ENCODE measurements at regions not wholly inside any gene's neighbourhood (a gene's known extent, or its start where the extent isn't known, plus 50 kb on each side); places are given as distances from the start of the nearest gene placed in this dataset.
A peak's percentile ranks its signal among the peaks of the same experiment; 100 is the strongest.
"Not testable (repeated sequence)": the region's sequence is repeated elsewhere in the genome, so short reads cannot be mapped to it uniquely, and the experiment has no call there.

DNA sequence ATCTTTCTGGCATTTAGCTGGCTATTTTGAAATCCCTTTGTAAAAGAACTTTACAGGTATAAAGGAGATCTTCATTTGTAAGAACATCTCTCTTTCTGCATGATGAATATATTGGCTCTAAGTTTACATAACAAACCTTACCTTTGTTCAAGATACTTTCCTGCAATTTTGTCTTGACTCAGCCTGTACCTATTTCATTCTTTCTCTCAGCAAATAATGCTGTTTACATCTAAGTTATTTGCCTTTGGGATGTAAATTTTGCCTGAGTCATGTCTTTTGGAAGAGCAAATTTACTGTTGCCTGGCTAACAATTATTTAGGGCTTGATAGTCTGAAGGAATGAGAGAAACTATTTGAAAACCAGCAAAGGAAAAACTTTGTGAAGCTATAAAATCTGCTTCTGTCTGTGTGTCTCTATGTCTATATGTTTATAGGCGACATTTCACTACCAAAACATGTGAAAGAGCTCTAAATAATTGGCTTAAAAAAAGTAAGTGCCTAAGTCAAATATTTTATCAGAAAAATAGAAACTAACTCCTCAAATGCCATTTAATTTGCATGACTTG is 214.3 kb upstream of the TGIF2LX start:
- H3K27ac ChIP-seq (ENCODE audit: low read depth in 1 of 2, low read length in 1 of 2); H3K4me1 ChIP-seq (ENCODE audit: control insufficient read depth in 2 of 2, insufficient read depth in 2 of 2, low read length in 2 of 2); DNase-seq (ENCODE audit: low read depth in 6 of 9, low spot score in 9 of 9); H3K36me3 ChIP-seq (ENCODE audit: control insufficient read depth in 2 of 2, insufficient read depth in 2 of 2, low read length in 1 of 2); H3K9me3 ChIP-seq (ENCODE audit: control insufficient read depth in 2 of 2, insufficient read depth in 1 of 2, low read length in 1 of 2); H3K4me3 ChIP-seq (ENCODE audit: low read length in 2 of 2); H3K27me3 ChIP-seq (ENCODE audit: control insufficient read depth in 2 of 2, insufficient read depth in 1 of 2, low read length in 1 of 2): not testable (repeated sequence)
- 57% methylated on average over 1 of the region's 1 CpG for WGBS

DNA sequence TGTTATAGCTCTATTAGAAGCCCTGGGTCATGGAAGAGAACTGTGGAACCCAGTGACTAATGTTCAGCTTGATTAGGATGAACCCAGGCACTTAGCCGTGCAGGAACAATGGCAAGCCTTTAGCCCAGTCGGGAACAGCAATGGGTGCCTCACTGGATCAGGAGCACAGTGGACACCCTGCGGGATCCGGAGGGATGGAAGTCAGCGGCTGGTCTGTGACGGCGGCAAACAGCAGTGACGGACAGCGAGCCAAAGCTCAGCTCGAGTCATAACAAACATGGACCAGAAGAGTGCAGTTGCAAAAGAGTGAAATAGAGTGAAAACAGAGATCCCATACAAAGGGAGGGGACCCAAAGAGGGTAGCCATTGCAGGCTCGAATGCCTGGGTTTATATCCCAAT is 187.3 kb upstream of the TGIF2LX start:
- WGBS = 94% methylated on average over 11 of the region's 11 CpGs
- not testable (repeated sequence) for H3K4me1 ChIP-seq (ENCODE audit: control insufficient read depth in 2 of 2, insufficient read depth in 2 of 2, low read length in 2 of 2); H3K27ac ChIP-seq (ENCODE audit: low read depth in 1 of 2, low read length in 1 of 2); H3K4me3 ChIP-seq (ENCODE audit: low read length in 2 of 2); H3K27me3 ChIP-seq (ENCODE audit: control insufficient read depth in 2 of 2, insufficient read depth in 1 of 2, low read length in 1 of 2); H3K9me3 ChIP-seq (ENCODE audit: control insufficient read depth in 2 of 2, insufficient read depth in 1 of 2, low read length in 1 of 2); DNase-seq (ENCODE audit: low read depth in 6 of 9, low spot score in 9 of 9); H3K36me3 ChIP-seq (ENCODE audit: control insufficient read depth in 2 of 2, insufficient read depth in 2 of 2, low read length in 1 of 2)

DNA sequence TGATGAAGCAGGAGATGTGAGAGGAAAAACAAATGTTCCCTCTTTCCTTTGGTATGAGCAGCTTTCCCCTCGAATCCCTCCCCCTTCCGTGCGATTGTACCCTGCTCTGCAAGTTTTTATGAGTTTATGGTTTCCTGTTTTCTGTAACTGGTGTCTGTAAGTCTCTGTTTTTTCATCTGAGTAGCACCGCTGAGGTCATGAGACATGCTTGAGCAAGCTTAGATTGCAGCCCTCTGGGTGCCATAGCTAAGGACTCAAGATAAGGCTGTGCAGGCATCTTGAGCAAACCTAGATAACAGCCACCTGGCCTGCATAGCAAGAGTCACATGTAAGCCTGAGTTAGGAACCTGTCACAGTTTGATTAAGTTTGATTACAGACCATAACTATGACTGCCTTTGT is 165.2 kb upstream of the TGIF2LX start:
- 80% methylated on average over 4 of the region's 4 CpGs for WGBS
- H3K9me3 ChIP-seq (ENCODE audit: control insufficient read depth in 2 of 2, insufficient read depth in 1 of 2, low read length in 1 of 2); H3K27me3 ChIP-seq (ENCODE audit: control insufficient read depth in 2 of 2, insufficient read depth in 1 of 2, low read length in 1 of 2); H3K4me3 ChIP-seq (ENCODE audit: low read length in 2 of 2); DNase-seq (ENCODE audit: low read depth in 6 of 9, low spot score in 9 of 9); H3K36me3 ChIP-seq (ENCODE audit: control insufficient read depth in 2 of 2, insufficient read depth in 2 of 2, low read length in 1 of 2); H3K27ac ChIP-seq (ENCODE audit: low read depth in 1 of 2, low read length in 1 of 2); H3K4me1 ChIP-seq (ENCODE audit: control insufficient read depth in 2 of 2, insufficient read depth in 2 of 2, low read length in 2 of 2): not testable (repeated sequence)

DNA sequence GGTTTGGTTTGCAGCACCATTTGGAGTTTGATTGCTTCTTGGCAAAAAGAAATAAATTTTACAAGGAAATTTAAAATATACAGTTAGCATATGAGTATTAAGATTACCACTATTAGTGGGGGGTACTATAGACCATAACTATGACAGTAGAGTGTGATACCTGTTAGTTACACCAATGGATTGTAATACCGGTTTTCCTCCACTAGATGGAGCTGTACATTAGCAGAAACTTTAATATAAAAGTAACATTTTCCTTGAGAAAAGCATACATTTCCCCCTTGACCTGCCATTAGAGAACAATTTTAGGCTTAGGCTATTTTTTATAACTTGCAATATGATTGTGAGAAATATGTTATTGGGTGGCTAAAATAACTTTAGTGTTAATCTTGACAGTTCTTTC is 163.9 kb upstream of the TGIF2LX start:
- not testable (repeated sequence) for H3K9me3 ChIP-seq (ENCODE audit: control insufficient read depth in 2 of 2, insufficient read depth in 1 of 2, low read length in 1 of 2); H3K4me1 ChIP-seq (ENCODE audit: control insufficient read depth in 2 of 2, insufficient read depth in 2 of 2, low read length in 2 of 2); H3K27ac ChIP-seq (ENCODE audit: low read depth in 1 of 2, low read length in 1 of 2); H3K36me3 ChIP-seq (ENCODE audit: control insufficient read depth in 2 of 2, insufficient read depth in 2 of 2, low read length in 1 of 2); H3K4me3 ChIP-seq (ENCODE audit: low read length in 2 of 2); H3K27me3 ChIP-seq (ENCODE audit: control insufficient read depth in 2 of 2, insufficient read depth in 1 of 2, low read length in 1 of 2)
- peak in 2 of 9 donors; percentile 0 to 4 for DNase-seq (ENCODE audit: low read depth in 6 of 9, low spot score in 9 of 9)
- WGBS = 0% methylated on average over 1 of the region's 1 CpG

DNA sequence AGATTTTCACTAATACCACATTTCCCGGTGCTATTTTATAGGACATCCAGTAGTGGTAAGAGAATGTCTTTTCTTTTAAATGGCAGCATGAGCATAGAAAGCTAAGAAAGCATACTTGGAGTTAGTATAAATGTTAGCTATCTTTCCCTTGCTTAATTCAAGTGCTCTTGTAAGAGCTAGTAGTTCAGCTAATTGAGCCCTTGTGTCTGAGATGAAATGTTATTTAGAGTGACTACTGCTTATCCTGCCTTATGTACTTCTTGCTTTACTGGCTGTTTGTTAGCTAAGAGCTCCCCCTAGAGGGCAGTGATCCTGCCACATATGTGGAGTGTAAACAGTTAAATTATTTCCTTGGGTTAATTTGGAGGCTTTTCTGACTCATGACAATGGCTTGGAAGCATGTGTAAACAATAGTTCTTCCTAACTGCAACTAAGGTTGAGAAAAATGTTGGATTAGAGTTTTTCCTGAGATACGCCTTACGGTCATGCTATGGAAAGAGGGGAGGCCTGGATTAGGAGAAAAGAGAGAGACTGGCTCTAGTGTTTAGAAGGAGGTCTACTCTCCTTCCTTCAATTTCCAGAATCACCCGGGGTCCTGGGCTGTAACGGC is 162.5 kb upstream of the TGIF2LX start:
- not testable (repeated sequence) for H3K27me3 ChIP-seq (ENCODE audit: control insufficient read depth in 2 of 2, insufficient read depth in 1 of 2, low read length in 1 of 2); H3K4me3 ChIP-seq (ENCODE audit: low read length in 2 of 2); DNase-seq (ENCODE audit: low read depth in 6 of 9, low spot score in 9 of 9); H3K9me3 ChIP-seq (ENCODE audit: control insufficient read depth in 2 of 2, insufficient read depth in 1 of 2, low read length in 1 of 2); H3K4me1 ChIP-seq (ENCODE audit: control insufficient read depth in 2 of 2, insufficient read depth in 2 of 2, low read length in 2 of 2); H3K36me3 ChIP-seq (ENCODE audit: control insufficient read depth in 2 of 2, insufficient read depth in 2 of 2, low read length in 1 of 2); H3K27ac ChIP-seq (ENCODE audit: low read depth in 1 of 2, low read length in 1 of 2)
- 94% methylated on average over 5 of the region's 5 CpGs for WGBS

DNA sequence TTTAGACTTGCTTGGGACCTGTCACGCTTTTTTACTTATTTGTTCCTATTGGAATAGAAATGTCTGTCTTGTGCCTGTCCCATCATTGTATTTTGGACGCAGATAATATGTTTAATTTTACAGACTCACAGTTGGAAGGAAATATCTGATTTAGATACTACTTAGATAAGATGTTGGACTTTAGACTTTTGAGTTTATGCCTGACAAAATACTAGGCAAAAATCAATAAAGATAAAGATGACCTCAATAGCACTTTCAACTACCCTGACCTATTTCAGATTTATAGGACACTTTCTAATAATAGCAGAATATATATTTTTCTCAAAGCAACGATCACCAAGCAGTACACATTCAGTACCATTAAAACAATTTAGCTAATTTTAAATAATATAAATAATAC is 150.1 kb upstream of the TGIF2LX start:
- H3K9me3 ChIP-seq (ENCODE audit: control insufficient read depth in 2 of 2, insufficient read depth in 1 of 2, low read length in 1 of 2); H3K4me3 ChIP-seq (ENCODE audit: low read length in 2 of 2); H3K4me1 ChIP-seq (ENCODE audit: control insufficient read depth in 2 of 2, insufficient read depth in 2 of 2, low read length in 2 of 2); H3K27me3 ChIP-seq (ENCODE audit: control insufficient read depth in 2 of 2, insufficient read depth in 1 of 2, low read length in 1 of 2); H3K36me3 ChIP-seq (ENCODE audit: control insufficient read depth in 2 of 2, insufficient read depth in 2 of 2, low read length in 1 of 2); DNase-seq (ENCODE audit: low read depth in 6 of 9, low spot score in 9 of 9); H3K27ac ChIP-seq (ENCODE audit: low read depth in 1 of 2, low read length in 1 of 2): not testable (repeated sequence)
- 90% methylated on average over 2 of the region's 3 CpGs for WGBS

DNA sequence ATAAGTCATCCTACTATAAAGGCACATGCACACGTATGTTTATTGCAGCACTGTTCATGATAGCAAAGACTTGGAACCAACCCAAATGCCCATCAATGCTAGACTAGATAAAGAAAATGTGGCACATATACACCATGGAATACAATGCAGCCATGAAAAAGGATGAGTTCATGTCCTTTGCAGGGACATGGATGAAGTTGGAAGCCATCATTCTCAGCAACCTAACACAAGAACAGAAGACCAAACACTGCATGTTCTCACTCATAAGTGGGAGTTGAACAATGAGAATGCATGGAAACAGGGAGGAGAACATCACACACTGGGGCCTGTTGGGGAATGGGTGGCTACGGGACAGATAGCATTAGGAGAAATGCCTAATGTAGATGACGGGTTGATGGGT is 110.3 kb upstream of the TGIF2LX start:
- H3K9me3 ChIP-seq (ENCODE audit: control insufficient read depth in 2 of 2, insufficient read depth in 1 of 2, low read length in 1 of 2); H3K36me3 ChIP-seq (ENCODE audit: control insufficient read depth in 2 of 2, insufficient read depth in 2 of 2, low read length in 1 of 2): not testable (repeated sequence)

DNA sequence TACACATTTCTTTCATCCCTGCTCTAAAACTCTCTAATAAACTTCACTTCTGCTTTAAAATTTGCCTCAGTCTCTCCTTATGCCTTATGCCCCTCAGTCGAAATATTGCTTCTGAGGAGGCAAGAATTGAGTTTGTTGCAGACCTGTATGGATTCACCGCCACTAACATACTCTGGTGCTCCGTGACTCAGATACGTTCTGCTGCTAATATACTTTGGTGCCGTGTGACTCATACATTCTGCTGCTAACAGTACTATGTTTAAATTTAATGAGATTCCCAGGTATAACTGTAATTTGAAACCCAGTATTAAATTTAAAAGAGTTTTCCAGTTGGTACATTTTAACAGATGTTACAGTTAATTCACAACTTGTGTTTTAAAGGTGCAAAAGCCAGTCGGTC is 82.0 kb upstream of the TGIF2LX start:
- H3K9me3 ChIP-seq (ENCODE audit: control insufficient read depth in 2 of 2, insufficient read depth in 1 of 2, low read length in 1 of 2); H3K27me3 ChIP-seq (ENCODE audit: control insufficient read depth in 2 of 2, insufficient read depth in 1 of 2, low read length in 1 of 2); H3K36me3 ChIP-seq (ENCODE audit: control insufficient read depth in 2 of 2, insufficient read depth in 2 of 2, low read length in 1 of 2); H3K4me1 ChIP-seq (ENCODE audit: control insufficient read depth in 2 of 2, insufficient read depth in 2 of 2, low read length in 2 of 2); H3K27ac ChIP-seq (ENCODE audit: low read depth in 1 of 2, low read length in 1 of 2); H3K4me3 ChIP-seq (ENCODE audit: low read length in 2 of 2); DNase-seq (ENCODE audit: low read depth in 6 of 9, low spot score in 9 of 9): not testable (repeated sequence)
- 92% methylated on average over 6 of the region's 6 CpGs for WGBS

More for the DNA sequence above, 110.3 kb upstream of the TGIF2LX start:
- H3K4me1 ChIP-seq (ENCODE audit: control insufficient read depth in 2 of 2, insufficient read depth in 2 of 2, low read length in 2 of 2); H3K4me3 ChIP-seq (ENCODE audit: low read length in 2 of 2); DNase-seq (ENCODE audit: low read depth in 6 of 9, low spot score in 9 of 9); H3K27ac ChIP-seq (ENCODE audit: low read depth in 1 of 2, low read length in 1 of 2); H3K27me3 ChIP-seq (ENCODE audit: control insufficient read depth in 2 of 2, insufficient read depth in 1 of 2, low read length in 1 of 2): not testable (repeated sequence)
- WGBS = 94% methylated on average over 3 of the region's 3 CpGs

DNA sequence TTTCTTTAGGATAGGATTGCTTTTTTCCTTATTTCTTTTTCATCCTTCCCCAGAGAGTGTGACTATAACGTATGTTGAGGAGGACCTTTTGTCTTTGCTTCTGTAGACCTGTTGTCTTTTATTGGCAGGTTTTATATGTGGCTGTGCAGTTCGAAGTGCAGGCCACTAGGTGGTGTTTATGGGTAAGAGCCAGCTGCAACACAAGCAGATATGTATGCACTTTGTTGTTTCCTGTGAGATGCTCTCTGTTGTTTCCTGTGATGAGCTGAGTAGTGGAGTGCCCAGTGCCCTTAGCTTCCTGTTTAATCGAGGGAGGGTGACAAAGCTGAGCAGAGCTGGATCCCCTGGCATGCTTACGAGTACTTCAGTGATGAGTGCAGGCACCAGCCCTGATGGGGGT is 50.0 kb upstream of the TGIF2LX start:
- H3K27me3 ChIP-seq (ENCODE audit: control insufficient read depth in 2 of 2, insufficient read depth in 1 of 2, low read length in 1 of 2); H3K4me1 ChIP-seq (ENCODE audit: control insufficient read depth in 2 of 2, insufficient read depth in 2 of 2, low read length in 2 of 2); H3K27ac ChIP-seq (ENCODE audit: low read depth in 1 of 2, low read length in 1 of 2); H3K36me3 ChIP-seq (ENCODE audit: control insufficient read depth in 2 of 2, insufficient read depth in 2 of 2, low read length in 1 of 2); H3K9me3 ChIP-seq (ENCODE audit: control insufficient read depth in 2 of 2, insufficient read depth in 1 of 2, low read length in 1 of 2); H3K4me3 ChIP-seq (ENCODE audit: low read length in 2 of 2): not testable (repeated sequence)
- WGBS = 33% methylated on average over 4 of the region's 4 CpGs
- peak in 2 of 9 donors; percentile 3 to 11 for DNase-seq (ENCODE audit: low read depth in 6 of 9, low spot score in 9 of 9)
